ENCODE measurements at regions not wholly inside any gene's neighbourhood (a gene's known extent, or its start where the extent isn't known, plus 50 kb on each side); places are given as distances from the start of the nearest gene placed in this dataset.
"Not testable (repeated sequence)": the region's sequence is repeated elsewhere in the genome, so short reads cannot be mapped to it uniquely, and the experiment has no call there.

- peaks cover 87% of the 10 kb centered on the region for H3K9me3 Mint-ChIP-seq
- not testable (repeated sequence) for H3K79me2 ChIP-seq (replicated peaks; ENCODE audit: insufficient read depth); H3K27ac Mint-ChIP-seq; H3K36me3 ChIP-seq (ENCODE audit: insufficient read depth); H3K27me3 Mint-ChIP-seq (ENCODE audit: insufficient read depth, low read depth, poor library complexity); H3K27me3 ChIP-seq (ENCODE audit: insufficient read depth); H3K9me2 ChIP-seq (ENCODE audit: insufficient read depth); H3K4me2 ChIP-seq; H3K4me1 Mint-ChIP-seq; H2AFZ ChIP-seq; H3K4me3 Mint-ChIP-seq; H4K20me1 ChIP-seq (replicated peaks; ENCODE audit: insufficient read depth); ATAC-seq; H3K27ac ChIP-seq (ENCODE audit: low read depth); H3K4me3 ChIP-seq; H3F3A ChIP-seq (replicated peaks; ENCODE audit: low read depth); H3K4me1 ChIP-seq (ENCODE audit: insufficient read depth); DNase-seq (ENCODE audit: low spot score)
- H3K36me3 Mint-ChIP-seq (ENCODE audit: low read depth): peaks cover 33% of the 10 kb centered on the region
Observed at GRCh38 chr22:16653222-16653621, 60.6 kb upstream of the CCT8L2 start.

- Histone ChIP-seq H4K20me1 (replicated peaks; ENCODE audit: insufficient read depth) (no peaks in the 10 kb centered on the region), H3K4me3 (no peak overlapping the region), H2AFZ (no peak overlapping the region), H3K9me2 (ENCODE audit: insufficient read depth) (no peaks in the 10 kb centered on the region), H3K4me2 (no peak overlapping the region), H3K4me1 (ENCODE audit: insufficient read depth) (no peaks in the 10 kb centered on the region), H3K36me3 (ENCODE audit: insufficient read depth) (0 out of 2 replicates have a peak, but pooled peaks cover 4% of the 10 kb centered on the region), H3K27ac (ENCODE audit: low read depth) (no peak overlapping the region), H3K27me3 (ENCODE audit: insufficient read depth) (no peaks in the 10 kb centered on the region), H3K79me2 (replicated peaks; ENCODE audit: insufficient read depth) (no peaks in the 10 kb centered on the region), H3F3A (replicated peaks; ENCODE audit: low read depth) (no peaks in the 10 kb centered on the region)
- DNase-seq (ENCODE audit: low spot score): peak; percentile 13
- Mint-ChIP-seq H3K27ac (no peak overlapping the region), H3K4me3 (no peak overlapping the region), H3K36me3 (ENCODE audit: low read depth) (peaks cover 27% of the 10 kb centered on the region), H3K27me3 (ENCODE audit: insufficient read depth, low read depth, poor library complexity) (peaks cover 5% of the 10 kb centered on the region), H3K4me1 (no peaks in the 10 kb centered on the region), H3K9me3 (peaks cover 84% of the 10 kb centered on the region)
- ATAC-seq: no peak
- TF ChIP-seq EZH2 (IDR thresholded peaks at IDR 0.05; ENCODE audit: low read depth, unreplicated experiment): no peak
- no peak for TF ChIP-seq REST (IDR thresholded peaks at IDR 0.05; ENCODE audit: unreplicated experiment)
- TF ChIP-seq EZH2phosphoT487 (IDR thresholded peaks at IDR 0.05; ENCODE audit: unreplicated experiment): no peak
- TF ChIP-seq CTCF (conservative IDR thresholded peaks at IDR 0.05; ENCODE audit: low read depth in 2 of 2): no peak
- no peak for TF ChIP-seq ZNF114 (CRISPR knock-in tag; IDR thresholded peaks at IDR 0.05)
- TF ChIP-seq ZNF331 (CRISPR knock-in tag; IDR thresholded peaks at IDR 0.05; ENCODE audit: low read depth): no peak
- no peak for TF ChIP-seq NANOG (IDR thresholded peaks at IDR 0.05; ENCODE audit: borderline replicate concordance)
- TF ChIP-seq ETS1 (IDR thresholded peaks at IDR 0.05): no peak
- no peak for TF ChIP-seq ZNF462 (CRISPR knock-in tag; IDR thresholded peaks at IDR 0.05)
- no peak for TF ChIP-seq POLR2AphosphoS5 (IDR thresholded peaks at IDR 0.05; ENCODE audit: low read depth)
Observed at GRCh38 chr22:16651217-16651616, 58.6 kb upstream of the CCT8L2 start.

Measured in GM23338 (cell line).